Adrenal gland (tissue), 9 donors: ENCODE measurements at regions not wholly inside any gene's neighbourhood (a gene's known extent, or its start where the extent isn't known, plus 50 kb on each side); places are given as distances from the start of the nearest gene placed in this dataset.

Source experiments
- DNase-seq, 7 donors: peaks; one replicate each; pipeline ENCODE4 v3.0.0-alpha.2; 2019 to 2020
- H3K27ac ChIP-seq, 5 donors: fragments of 200-600 bp; sonication (generic) in 4 of 5; 1 replicate in 3 of 5; 2 replicates in 2 of 5; pipeline versions ENCODE4 v1.5.1 to v1.8.0; 2016 to 2020; ENCODE audit warnings: mild to moderate bottlenecking in 1 of 5
- H3K27me3 ChIP-seq: fragments of 200-600 bp; 2 replicates; pipeline ENCODE4 v1.8.0; 2021
- H3K36me3 ChIP-seq, 2 donors: fragments of 200-600 bp; replicated peaks in 1 of 2; 1 replicate in 1 of 2; 2 replicates in 1 of 2; pipeline versions ENCODE4 v1.5.1 to v1.8.0; 2018 to 2022
- H3K4me1 ChIP-seq, 2 donors: fragments of 200-600 bp; replicated peaks in 1 of 2; 1 replicate in 1 of 2; 2 replicates in 1 of 2; pipeline versions ENCODE4 v1.5.1 to v1.8.0; 2018 to 2021
- H3K4me3 ChIP-seq, 4 donors: fragments of 200-600 bp; sonication (generic) in 3 of 4; one replicate each; pipeline ENCODE4 v1.5.1; 2016 to 2018
- H3K9me3 ChIP-seq, 3 donors: fragments of 200-600 bp; sonication (generic) in 1 of 3; replicated peaks in 1 of 3; 1 replicate in 2 of 3; 2 replicates in 1 of 3; pipeline versions ENCODE4 v1.5.1 to v1.8.0; 2016 to 2021
- POLR2A ChIP-seq, 2 donors: fragments of 450-650 bp; IDR thresholded peaks; one replicate each; pipeline ENCODE4 v1.6.1; 2017; ENCODE audit warnings: antibody characterized with exemption in 2 of 2, mild to moderate bottlenecking in 2 of 2, moderate library complexity in 1 of 2
- WGBS, 4 donors: extraction: QIAGEN DNeasy Blood & Tissue Kit in 2 of 4; methylation state at CpG; one replicate each; pipeline versions ENCODE4 v1.1.5 to v1.1.7; 2013 to 2017; 5-methylcytosine and 5-hydroxymethylcytosine counted together
- intact Hi-C, 2 donors: fragments of 100-400 bp; cut with DNase I; formaldehyde crosslinking; loops; one replicate each; pipeline versions ENCODE4 v1.14.1 to v1.15.0; 2022 to 2023
- TF ChIP-seq, protein P1 (sequence below), 6 experiments: fragments of 450-650 bp in 4 of 6; fragments of 200-600 bp in 2 of 6; sonication (generic) in 1 of 6; IDR thresholded peaks; 1 replicate in 5 of 6; 2 replicates in 1 of 6; pipeline versions ENCODE4 v1.5.1 to v1.8.0; 2016 to 2021; ENCODE audit warnings: antibody characterized with exemption in 6 of 6, mild to moderate bottlenecking in 2 of 6, moderate library complexity in 1 of 6
- donor health status: healthy with polysubstance abuse.
- donor health status: Bipolar disorder and iron deficiency.
- donor health status: DM: yes; HTN: yes; CAD: no.
- donor health status: DM: no; HTN: no; CAD: no.
- donor health status: DM: no; HTN: no; CAD: no.

DNA sequence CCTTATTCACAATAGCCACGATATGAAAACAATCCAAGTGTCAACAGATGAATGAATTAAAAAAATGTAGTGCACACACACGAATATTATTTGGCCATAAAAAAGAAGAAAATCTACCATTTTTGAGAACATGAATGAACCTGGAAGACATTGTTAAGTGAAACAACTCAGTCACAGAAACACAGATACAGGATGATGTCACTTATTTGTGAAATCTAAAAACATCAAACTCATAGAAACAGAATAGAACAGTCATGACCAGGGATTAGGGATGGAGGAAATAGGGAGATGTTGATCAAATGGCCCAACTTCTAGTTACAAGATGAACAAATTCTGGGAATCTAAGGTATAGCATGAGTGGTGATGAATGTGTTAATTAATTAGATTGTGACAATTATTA lies 72.3 kb downstream of the MACIR start:
- Histone ChIP-seq H3K36me3 (no peaks in the 10 kb centered on the region), H3K4me1 (no peaks in the 10 kb centered on the region), H3K4me3 (no peak overlapping the region), H3K9me3 (no peaks in the 10 kb centered on the region), H3K27me3 (no peaks in the 10 kb centered on the region), H3K27ac (no peak overlapping the region)
- DNase-seq = no peak
- TF ChIP-seq, protein P1, sequence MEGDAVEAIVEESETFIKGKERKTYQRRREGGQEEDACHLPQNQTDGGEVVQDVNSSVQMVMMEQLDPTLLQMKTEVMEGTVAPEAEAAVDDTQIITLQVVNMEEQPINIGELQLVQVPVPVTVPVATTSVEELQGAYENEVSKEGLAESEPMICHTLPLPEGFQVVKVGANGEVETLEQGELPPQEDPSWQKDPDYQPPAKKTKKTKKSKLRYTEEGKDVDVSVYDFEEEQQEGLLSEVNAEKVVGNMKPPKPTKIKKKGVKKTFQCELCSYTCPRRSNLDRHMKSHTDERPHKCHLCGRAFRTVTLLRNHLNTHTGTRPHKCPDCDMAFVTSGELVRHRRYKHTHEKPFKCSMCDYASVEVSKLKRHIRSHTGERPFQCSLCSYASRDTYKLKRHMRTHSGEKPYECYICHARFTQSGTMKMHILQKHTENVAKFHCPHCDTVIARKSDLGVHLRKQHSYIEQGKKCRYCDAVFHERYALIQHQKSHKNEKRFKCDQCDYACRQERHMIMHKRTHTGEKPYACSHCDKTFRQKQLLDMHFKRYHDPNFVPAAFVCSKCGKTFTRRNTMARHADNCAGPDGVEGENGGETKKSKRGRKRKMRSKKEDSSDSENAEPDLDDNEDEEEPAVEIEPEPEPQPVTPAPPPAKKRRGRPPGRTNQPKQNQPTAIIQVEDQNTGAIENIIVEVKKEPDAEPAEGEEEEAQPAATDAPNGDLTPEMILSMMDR (IDR thresholded peaks at IDR 0.05) = no peak
- TF ChIP-seq POLR2A (IDR thresholded peaks at IDR 0.05) = no peak
- intact Hi-C loops = no loop called here
- WGBS, 4 donors = 73 to 87% (median 82%) methylated on average over 2 of the region's 2 CpGs
